ENCODE measurements at regions not wholly inside any gene's neighbourhood (a gene's known extent, or its start where the extent isn't known, plus 50 kb on each side); places are given as distances from the start of the nearest gene placed in this dataset.

DNA sequence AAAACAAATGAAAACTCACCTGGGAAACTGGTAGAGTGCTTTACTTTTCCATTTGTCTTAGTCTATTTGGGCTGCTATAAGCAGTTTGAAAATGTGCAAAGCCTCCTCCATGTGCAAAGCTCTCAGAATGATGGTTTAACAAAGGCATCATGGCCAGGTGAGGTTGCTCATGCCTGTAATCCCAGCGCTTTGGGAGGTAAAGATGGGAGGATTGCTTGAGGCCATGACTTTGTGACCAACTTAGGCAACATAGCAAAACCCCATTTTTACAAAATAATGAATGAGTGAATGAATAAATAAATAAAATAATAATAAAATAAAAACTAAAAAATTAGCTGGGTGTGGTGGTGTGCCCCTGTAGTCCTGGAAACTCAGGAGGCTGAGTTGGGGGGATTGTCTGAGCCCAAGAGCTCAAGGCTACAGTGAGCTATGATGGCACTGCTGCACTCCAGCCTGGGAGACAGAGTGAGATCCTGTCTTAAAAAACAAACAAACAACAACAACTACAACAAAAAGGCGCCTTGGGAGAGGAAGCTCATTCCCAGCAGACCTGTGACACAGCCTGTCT lies 71.8 kb downstream of the MYCN start:
- Histone ChIP-seq H3K27me3 (ENCODE audit: insufficient read depth, low read depth, low read length) (no peaks in the 10 kb centered on the region), H4K20me1 (ENCODE audit: insufficient read depth) (no peaks in the 10 kb centered on the region), H3K79me2 (replicated peaks; ENCODE audit: insufficient read depth, low read length) (no peaks in the 10 kb centered on the region), H3K4me3 (ENCODE audit: low read length) (no peak overlapping the region), H3K4me2 (ENCODE audit: low read length) (no peak overlapping the region), H3K36me3 (ENCODE audit: insufficient read depth, low read length) (no peaks in the 10 kb centered on the region), H2AFZ (ENCODE audit: low read depth, low read length) (no peak overlapping the region), H3K9ac (ENCODE audit: low read length) (no peak overlapping the region), H3K9me3 (ENCODE audit: low read length) (no peaks in the 10 kb centered on the region), H3K27ac (ENCODE audit: low read length) (no peak overlapping the region), H3K9me2 (ENCODE audit: insufficient read depth, low read length) (no peaks in the 10 kb centered on the region), H3F3A (ENCODE audit: insufficient read depth, low read length, poor library complexity, severe bottlenecking) (no peaks in the 10 kb centered on the region)
- no peak for TF ChIP-seq TAF1 (IDR thresholded peaks at IDR 0.05; ENCODE audit: low read depth)
- TF ChIP-seq EZH2 (IDR thresholded peaks at IDR 0.05; ENCODE audit: borderline replicate concordance, insufficient read depth, low read length, poor library complexity, severe bottlenecking), result no peak
- TF ChIP-seq, protein P1, sequence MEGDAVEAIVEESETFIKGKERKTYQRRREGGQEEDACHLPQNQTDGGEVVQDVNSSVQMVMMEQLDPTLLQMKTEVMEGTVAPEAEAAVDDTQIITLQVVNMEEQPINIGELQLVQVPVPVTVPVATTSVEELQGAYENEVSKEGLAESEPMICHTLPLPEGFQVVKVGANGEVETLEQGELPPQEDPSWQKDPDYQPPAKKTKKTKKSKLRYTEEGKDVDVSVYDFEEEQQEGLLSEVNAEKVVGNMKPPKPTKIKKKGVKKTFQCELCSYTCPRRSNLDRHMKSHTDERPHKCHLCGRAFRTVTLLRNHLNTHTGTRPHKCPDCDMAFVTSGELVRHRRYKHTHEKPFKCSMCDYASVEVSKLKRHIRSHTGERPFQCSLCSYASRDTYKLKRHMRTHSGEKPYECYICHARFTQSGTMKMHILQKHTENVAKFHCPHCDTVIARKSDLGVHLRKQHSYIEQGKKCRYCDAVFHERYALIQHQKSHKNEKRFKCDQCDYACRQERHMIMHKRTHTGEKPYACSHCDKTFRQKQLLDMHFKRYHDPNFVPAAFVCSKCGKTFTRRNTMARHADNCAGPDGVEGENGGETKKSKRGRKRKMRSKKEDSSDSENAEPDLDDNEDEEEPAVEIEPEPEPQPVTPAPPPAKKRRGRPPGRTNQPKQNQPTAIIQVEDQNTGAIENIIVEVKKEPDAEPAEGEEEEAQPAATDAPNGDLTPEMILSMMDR (IDR thresholded peaks at IDR 0.05; ENCODE audit: poor library complexity, severe bottlenecking), result no peak
- no peak for TF ChIP-seq RAD21 (conservative IDR thresholded peaks at IDR 0.05)
- TF ChIP-seq POLR2AphosphoS5 (IDR thresholded peaks at IDR 0.05), result no peak
- no peak for TF ChIP-seq EP300 (conservative IDR thresholded peaks at IDR 0.05; ENCODE audit: poor library complexity, severe bottlenecking)
- TF ChIP-seq, protein P2, sequence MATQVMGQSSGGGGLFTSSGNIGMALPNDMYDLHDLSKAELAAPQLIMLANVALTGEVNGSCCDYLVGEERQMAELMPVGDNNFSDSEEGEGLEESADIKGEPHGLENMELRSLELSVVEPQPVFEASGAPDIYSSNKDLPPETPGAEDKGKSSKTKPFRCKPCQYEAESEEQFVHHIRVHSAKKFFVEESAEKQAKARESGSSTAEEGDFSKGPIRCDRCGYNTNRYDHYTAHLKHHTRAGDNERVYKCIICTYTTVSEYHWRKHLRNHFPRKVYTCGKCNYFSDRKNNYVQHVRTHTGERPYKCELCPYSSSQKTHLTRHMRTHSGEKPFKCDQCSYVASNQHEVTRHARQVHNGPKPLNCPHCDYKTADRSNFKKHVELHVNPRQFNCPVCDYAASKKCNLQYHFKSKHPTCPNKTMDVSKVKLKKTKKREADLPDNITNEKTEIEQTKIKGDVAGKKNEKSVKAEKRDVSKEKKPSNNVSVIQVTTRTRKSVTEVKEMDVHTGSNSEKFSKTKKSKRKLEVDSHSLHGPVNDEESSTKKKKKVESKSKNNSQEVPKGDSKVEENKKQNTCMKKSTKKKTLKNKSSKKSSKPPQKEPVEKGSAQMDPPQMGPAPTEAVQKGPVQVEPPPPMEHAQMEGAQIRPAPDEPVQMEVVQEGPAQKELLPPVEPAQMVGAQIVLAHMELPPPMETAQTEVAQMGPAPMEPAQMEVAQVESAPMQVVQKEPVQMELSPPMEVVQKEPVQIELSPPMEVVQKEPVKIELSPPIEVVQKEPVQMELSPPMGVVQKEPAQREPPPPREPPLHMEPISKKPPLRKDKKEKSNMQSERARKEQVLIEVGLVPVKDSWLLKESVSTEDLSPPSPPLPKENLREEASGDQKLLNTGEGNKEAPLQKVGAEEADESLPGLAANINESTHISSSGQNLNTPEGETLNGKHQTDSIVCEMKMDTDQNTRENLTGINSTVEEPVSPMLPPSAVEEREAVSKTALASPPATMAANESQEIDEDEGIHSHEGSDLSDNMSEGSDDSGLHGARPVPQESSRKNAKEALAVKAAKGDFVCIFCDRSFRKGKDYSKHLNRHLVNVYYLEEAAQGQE (IDR thresholded peaks at IDR 0.05; ENCODE audit: borderline replicate concordance), result no peak
- TF ChIP-seq SMC3 (conservative IDR thresholded peaks at IDR 0.05; ENCODE audit: poor library complexity), result no peak

DNA sequence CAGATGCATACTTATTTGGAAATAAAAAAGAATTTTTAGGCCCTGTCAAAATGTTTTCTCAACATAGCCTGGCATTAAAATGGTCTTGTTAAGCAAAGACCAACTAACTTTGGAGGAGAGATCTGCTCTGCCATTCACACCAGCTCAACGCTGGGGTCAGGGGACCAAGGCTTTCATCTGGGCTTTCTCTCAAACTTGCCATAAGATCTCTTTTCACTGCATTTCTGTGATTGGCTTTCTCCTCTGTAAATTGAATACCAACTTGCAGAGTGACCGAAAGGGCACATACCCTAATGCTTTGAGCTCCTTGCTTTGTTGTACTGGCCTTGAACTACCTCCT lies 71.2 kb downstream of the MYCN start:
- no peaks in the 10 kb centered on the region for H3K27me3 ChIP-seq (ENCODE audit: insufficient read depth, low read depth, low read length)
- no peaks in the 10 kb centered on the region for H3K79me2 ChIP-seq (replicated peaks; ENCODE audit: insufficient read depth, low read length)
- no peak overlapping the region for H3K9ac ChIP-seq (ENCODE audit: low read length)

More for the DNA sequence above, 71.2 kb downstream of the MYCN start:
- Histone ChIP-seq H3K27ac (ENCODE audit: low read length) (no peak overlapping the region), H4K20me1 (ENCODE audit: insufficient read depth) (no peaks in the 10 kb centered on the region), H3F3A (ENCODE audit: insufficient read depth, low read length, poor library complexity, severe bottlenecking) (no peaks in the 10 kb centered on the region), H3K9me2 (ENCODE audit: insufficient read depth, low read length) (no peaks in the 10 kb centered on the region), H3K4me3 (ENCODE audit: low read length) (no peak overlapping the region), H2AFZ (ENCODE audit: low read depth, low read length) (no peak overlapping the region), H3K36me3 (ENCODE audit: insufficient read depth, low read length) (no peaks in the 10 kb centered on the region), H3K9me3 (ENCODE audit: low read length) (no peaks in the 10 kb centered on the region), H3K4me2 (ENCODE audit: low read length) (no peak overlapping the region)
- TF ChIP-seq EZH2 (IDR thresholded peaks at IDR 0.05; ENCODE audit: borderline replicate concordance, insufficient read depth, low read length, poor library complexity, severe bottlenecking), result no peak
- TF ChIP-seq POLR2AphosphoS5 (IDR thresholded peaks at IDR 0.05), result no peak
- TF ChIP-seq MXI1 (conservative IDR thresholded peaks at IDR 0.05; ENCODE audit: poor library complexity, severe bottlenecking), result no peak
- no peak for TF ChIP-seq TAF1 (IDR thresholded peaks at IDR 0.05; ENCODE audit: low read depth)
- no peak for TF ChIP-seq RAD21 (conservative IDR thresholded peaks at IDR 0.05)
- no peak for TF ChIP-seq EP300 (conservative IDR thresholded peaks at IDR 0.05; ENCODE audit: poor library complexity, severe bottlenecking)
- no peak for TF ChIP-seq SMC3 (conservative IDR thresholded peaks at IDR 0.05; ENCODE audit: poor library complexity)
- TF ChIP-seq, protein P1 (IDR thresholded peaks at IDR 0.05; ENCODE audit: poor library complexity, severe bottlenecking), result no peak
- TF ChIP-seq, protein P2 (IDR thresholded peaks at IDR 0.05; ENCODE audit: borderline replicate concordance), result no peak
